ENCODE measurements at regions not wholly inside any gene's neighbourhood (a gene's known extent, or its start where the extent isn't known, plus 50 kb on each side); places are given as distances from the start of the nearest gene placed in this dataset.

GRCh38 chr2:195022508-195022830 lies 634.6 kb upstream of the SLC39A10 start:
- Mint-ChIP-seq H3K4me1 (no peaks in the 10 kb centered on the region), H3K27ac (no peak overlapping the region), H3K9me3 (ENCODE audit: insufficient read depth) (no peaks in the 10 kb centered on the region), H3K4me3 (no peak overlapping the region), H3K27me3 (no peaks in the 10 kb centered on the region)
- no peak overlapping the region for H3K4me2 ChIP-seq (replicated peaks; ENCODE audit: low read depth, low read length, poor library complexity, severe bottlenecking)
- H3K79me2 ChIP-seq (ENCODE audit: control insufficient read depth, insufficient read depth, low read length): no peaks in the 10 kb centered on the region
- no peaks in the 10 kb centered on the region for H3K36me3 ChIP-seq (replicated peaks in 1 of 2; ENCODE audit: control extremely low read depth in 1 of 2, control insufficient read depth in 1 of 2, extremely low read depth in 1 of 2, insufficient read depth in 2 of 2, low read length in 1 of 2)
- ATAC-seq (ENCODE audit: low read depth) (no peak), DNase-seq (no peak)
- ChIA-PET CTCF (no interaction called here), POLR2A (no interaction called here)
- H4K20me1 ChIP-seq (ENCODE audit: control insufficient read depth, insufficient read depth, low read length, poor library complexity, severe bottlenecking): no peaks in the 10 kb centered on the region
- TF ChIP-seq EZH2 (IDR thresholded peaks at IDR 0.05; ENCODE audit: borderline replicate concordance, insufficient read depth, low read depth, low read length, poor library complexity, severe bottlenecking): no peak
- TF ChIP-seq CTCF (IDR thresholded peaks at IDR 0.05): no peak
- no peaks in the 10 kb centered on the region for H3K27me3 ChIP-seq (replicated peaks in 1 of 4; ENCODE audit: control extremely low read depth in 1 of 4, control insufficient read depth in 3 of 4, insufficient read depth in 4 of 4, low read length in 3 of 4)
- H3K9ac ChIP-seq (ENCODE audit: low read length): no peak overlapping the region
- H2AFZ ChIP-seq (ENCODE audit: insufficient read depth, low read depth, low read length, poor library complexity, severe bottlenecking): no peak overlapping the region
- WGBS (ENCODE audit: insufficient coverage): no CpG with 5 or more reads among the region's 4 CpGs
- H3K9me3 ChIP-seq (ENCODE audit: control extremely low read depth in 1 of 3, control insufficient read depth in 2 of 3, insufficient read depth in 1 of 3, low read length in 2 of 3): no peaks in the 10 kb centered on the region
- H3K4me1 ChIP-seq (ENCODE audit: control insufficient read depth in 2 of 2, insufficient read depth in 2 of 2, low read length in 2 of 2): no peaks in the 10 kb centered on the region
- intact Hi-C loops (cut with micrococcal nuclease): no loop called here
- no peak overlapping the region for H3K4me3 ChIP-seq (ENCODE audit: control extremely low read depth in 1 of 5, extremely low read depth in 1 of 5, insufficient read depth in 1 of 5, low read depth in 2 of 5, low read length in 4 of 5)
- no peak overlapping the region for H3K27ac ChIP-seq (ENCODE audit: low read length in 2 of 2)

GRCh38 chr2:195021711-195022507 lies 635.1 kb upstream of the SLC39A10 start:
- H3K4me3 ChIP-seq (ENCODE audit: control extremely low read depth in 1 of 5, extremely low read depth in 1 of 5, insufficient read depth in 1 of 5, low read depth in 2 of 5, low read length in 4 of 5): no peak overlapping the region
- H3K4me1 Mint-ChIP-seq: no peaks in the 10 kb centered on the region
- no peak overlapping the region for H3K9ac ChIP-seq (ENCODE audit: low read length)
- no peaks in the 10 kb centered on the region for H4K20me1 ChIP-seq (ENCODE audit: control insufficient read depth, insufficient read depth, low read length, poor library complexity, severe bottlenecking)
- H3K4me1 ChIP-seq (ENCODE audit: control insufficient read depth in 2 of 2, insufficient read depth in 2 of 2, low read length in 2 of 2): no peaks in the 10 kb centered on the region
- H3K27me3 Mint-ChIP-seq: no peaks in the 10 kb centered on the region
- intact Hi-C loops (cut with micrococcal nuclease): no loop called here
- no peak overlapping the region for H2AFZ ChIP-seq (ENCODE audit: insufficient read depth, low read depth, low read length, poor library complexity, severe bottlenecking)
- no peaks in the 10 kb centered on the region for H3K27me3 ChIP-seq (replicated peaks in 1 of 4; ENCODE audit: control extremely low read depth in 1 of 4, control insufficient read depth in 3 of 4, insufficient read depth in 4 of 4, low read length in 3 of 4)
- H3K9me3 Mint-ChIP-seq (ENCODE audit: insufficient read depth): no peaks in the 10 kb centered on the region
- H3K4me3 Mint-ChIP-seq: no peak overlapping the region
- ATAC-seq (ENCODE audit: low read depth): no peak
- no peak for DNase-seq
- no peak for TF ChIP-seq CTCF (IDR thresholded peaks at IDR 0.05)
- TF ChIP-seq EZH2 (IDR thresholded peaks at IDR 0.05; ENCODE audit: borderline replicate concordance, insufficient read depth, low read depth, low read length, poor library complexity, severe bottlenecking): no peak
- ChIA-PET CTCF (no interaction called here), POLR2A (no interaction called here)
- WGBS (ENCODE audit: insufficient coverage): 89% methylated on average over 2 of the region's 3 CpGs
- no peaks in the 10 kb centered on the region for H3K79me2 ChIP-seq (ENCODE audit: control insufficient read depth, insufficient read depth, low read length)
- no peaks in the 10 kb centered on the region for H3K9me3 ChIP-seq (ENCODE audit: control extremely low read depth in 1 of 3, control insufficient read depth in 2 of 3, insufficient read depth in 1 of 3, low read length in 2 of 3)
- no peak overlapping the region for H3K27ac ChIP-seq (ENCODE audit: low read length in 2 of 2)
- no peak overlapping the region for H3K4me2 ChIP-seq (replicated peaks; ENCODE audit: low read depth, low read length, poor library complexity, severe bottlenecking)
- H3K36me3 ChIP-seq (replicated peaks in 1 of 2; ENCODE audit: control extremely low read depth in 1 of 2, control insufficient read depth in 1 of 2, extremely low read depth in 1 of 2, insufficient read depth in 2 of 2, low read length in 1 of 2): no peaks in the 10 kb centered on the region
- H3K27ac Mint-ChIP-seq: no peak overlapping the region

Data from B cell (primary cell).